ENCODE measurements at regions not wholly inside any gene's neighbourhood (a gene's known extent, or its start where the extent isn't known, plus 50 kb on each side); places are given as distances from the start of the nearest gene placed in this dataset.

GRCh38 chr2:122507261-122507660, 751.8 kb downstream of the TSN start:
- no peak for TF ChIP-seq TAF1 (IDR thresholded peaks at IDR 0.05; ENCODE audit: borderline replicate concordance, low read depth, low read length)
- no peak for TF ChIP-seq POLR2AphosphoS5 (IDR thresholded peaks at IDR 0.05; ENCODE audit: low read depth, low read length)
- no peak for TF ChIP-seq POLR2A (IDR thresholded peaks at IDR 0.05; ENCODE audit: low read depth, low read length)
- DNase-seq (ENCODE audit: insufficient read length) (no peak), FAIRE-seq (no peak)

GRCh38 chr2:122512091-122512490, 756.6 kb downstream of the TSN start:
- DNase-seq (ENCODE audit: insufficient read length) (no peak), FAIRE-seq (no peak)
- TF ChIP-seq TAF1 (IDR thresholded peaks at IDR 0.05; ENCODE audit: borderline replicate concordance, low read depth, low read length) = no peak
- TF ChIP-seq POLR2AphosphoS5 (IDR thresholded peaks at IDR 0.05; ENCODE audit: low read depth, low read length) = no peak
- no peak for TF ChIP-seq POLR2A (IDR thresholded peaks at IDR 0.05; ENCODE audit: low read depth, low read length)

- FAIRE-seq (no peak), DNase-seq (ENCODE audit: insufficient read length) (no peak)
- TF ChIP-seq POLR2AphosphoS5 (IDR thresholded peaks at IDR 0.05; ENCODE audit: low read depth, low read length) = no peak
- no peak for TF ChIP-seq POLR2A (IDR thresholded peaks at IDR 0.05; ENCODE audit: low read depth, low read length)
- TF ChIP-seq TAF1 (IDR thresholded peaks at IDR 0.05; ENCODE audit: borderline replicate concordance, low read depth, low read length) = no peak
Observed at GRCh38 chr2:122514451-122514996, 759.1 kb downstream of the TSN start.

DNA sequence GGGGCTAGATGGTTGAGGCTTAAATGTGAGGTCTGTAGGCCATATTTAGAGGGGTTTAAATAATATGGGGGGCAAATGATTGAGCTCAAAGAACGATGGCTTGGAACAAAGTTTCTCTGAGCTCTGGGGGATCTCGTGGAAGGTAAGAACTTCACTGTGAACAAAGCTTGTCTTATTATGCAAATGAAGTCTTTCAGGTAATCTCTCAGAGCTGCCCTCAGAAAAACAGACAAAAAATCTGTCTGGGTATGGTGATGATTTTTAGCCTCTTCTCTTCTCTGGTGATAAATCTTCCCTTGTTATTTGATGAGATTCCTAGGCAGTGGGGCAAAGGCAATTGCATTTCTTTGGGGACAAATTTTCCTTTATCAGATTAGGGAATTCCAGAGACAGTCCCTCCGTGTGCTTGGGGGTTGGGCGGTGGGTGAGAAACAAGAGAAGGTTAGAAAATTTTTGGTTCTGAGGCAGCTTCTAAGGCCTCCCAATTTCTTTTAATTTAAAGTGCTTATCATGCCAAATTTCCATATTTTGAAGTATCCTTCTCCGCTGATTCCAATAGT, 760.4 kb downstream of the TSN start:
- DNase-seq (ENCODE audit: insufficient read length) (no peak), FAIRE-seq (no peak)
- TF ChIP-seq POLR2AphosphoS5 (IDR thresholded peaks at IDR 0.05; ENCODE audit: low read depth, low read length) (no peak), TAF1 (IDR thresholded peaks at IDR 0.05; ENCODE audit: borderline replicate concordance, low read depth, low read length) (no peak), POLR2A (IDR thresholded peaks at IDR 0.05; ENCODE audit: low read depth, low read length) (no peak)

GRCh38 chr2:122516775-122517174, 761.3 kb downstream of the TSN start:
- no peak for TF ChIP-seq POLR2AphosphoS5 (IDR thresholded peaks at IDR 0.05; ENCODE audit: low read depth, low read length)
- no peak for TF ChIP-seq POLR2A (IDR thresholded peaks at IDR 0.05; ENCODE audit: low read depth, low read length)
- TF ChIP-seq TAF1 (IDR thresholded peaks at IDR 0.05; ENCODE audit: borderline replicate concordance, low read depth, low read length) = no peak
- no peak for DNase-seq (ENCODE audit: insufficient read length)
- FAIRE-seq = peak; percentile 44

- no peak for TF ChIP-seq POLR2A (IDR thresholded peaks at IDR 0.05; ENCODE audit: low read depth, low read length)
- no peak for TF ChIP-seq TAF1 (IDR thresholded peaks at IDR 0.05; ENCODE audit: borderline replicate concordance, low read depth, low read length)
- TF ChIP-seq POLR2AphosphoS5 (IDR thresholded peaks at IDR 0.05; ENCODE audit: low read depth, low read length) = no peak
- DNase-seq (ENCODE audit: insufficient read length) = no peak
- FAIRE-seq = peak; percentile 36
Observed at GRCh38 chr2:122519366-122519765, 763.9 kb downstream of the TSN start.

DNA sequence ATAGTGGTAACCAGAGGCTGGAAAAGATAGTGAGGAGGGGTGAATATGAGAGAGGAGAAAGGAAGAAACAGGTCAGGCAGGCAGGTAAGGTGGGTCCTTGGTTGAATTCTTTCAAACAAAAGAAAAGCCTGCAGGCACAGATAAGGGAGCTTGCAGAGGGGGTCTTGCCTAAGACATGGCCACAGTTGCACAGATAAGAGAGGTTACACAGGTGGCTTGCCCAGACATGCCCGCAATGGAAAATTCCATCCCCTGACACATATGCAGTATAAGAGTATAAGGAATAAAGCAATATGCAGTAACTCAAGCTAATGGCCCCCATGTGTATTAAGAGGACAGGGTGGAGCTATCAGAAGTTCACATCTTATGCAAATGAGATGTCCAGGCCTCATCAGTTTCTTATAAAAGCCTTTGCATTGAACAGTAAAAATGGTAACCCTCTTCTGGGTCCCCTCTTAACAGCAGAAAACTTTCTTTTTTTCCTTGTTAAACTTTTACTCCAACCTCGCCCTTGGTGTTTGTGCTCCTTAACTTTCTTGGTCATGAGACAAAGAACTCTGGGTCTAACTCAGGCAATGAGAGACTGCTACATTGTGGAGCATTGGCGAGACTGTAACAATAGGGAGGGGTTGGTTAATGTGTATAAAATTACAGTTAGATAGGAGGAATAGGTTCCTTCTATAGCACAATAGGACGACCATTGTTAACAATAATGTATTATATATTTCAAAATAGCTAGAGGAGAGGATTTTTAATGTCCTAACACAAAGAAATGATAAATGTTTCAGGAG, 764.6 kb downstream of the TSN start:
- TF ChIP-seq TAF1 (IDR thresholded peaks at IDR 0.05; ENCODE audit: borderline replicate concordance, low read depth, low read length) (no peak), POLR2AphosphoS5 (IDR thresholded peaks at IDR 0.05; ENCODE audit: low read depth, low read length) (no peak), POLR2A (IDR thresholded peaks at IDR 0.05; ENCODE audit: low read depth, low read length) (no peak)
- FAIRE-seq = no peak
- no peak for DNase-seq (ENCODE audit: insufficient read length)

DNA sequence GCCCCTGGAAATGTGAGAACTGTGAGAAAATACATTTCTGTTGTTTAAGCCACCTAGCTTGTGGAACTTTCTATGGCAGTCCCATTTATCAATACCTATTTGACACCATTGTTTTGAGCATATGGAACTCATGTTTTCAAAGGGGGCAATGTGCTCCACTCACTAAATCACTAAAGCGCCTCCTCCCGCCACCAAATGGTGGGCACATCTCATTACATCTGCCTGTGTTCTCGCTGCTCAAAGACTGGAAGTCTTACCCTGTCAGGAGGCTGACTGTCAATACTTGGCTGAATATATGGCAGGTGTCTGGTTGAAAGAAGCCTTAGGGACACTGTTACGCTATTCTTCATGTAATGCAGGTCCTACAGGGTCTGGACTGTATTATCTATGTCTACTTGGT, 767.7 kb downstream of the TSN start:
- FAIRE-seq (peak; percentile 9), DNase-seq (ENCODE audit: insufficient read length) (no peak)
- TF ChIP-seq TAF1 (IDR thresholded peaks at IDR 0.05; ENCODE audit: borderline replicate concordance, low read depth, low read length) = no peak
- no peak for TF ChIP-seq POLR2AphosphoS5 (IDR thresholded peaks at IDR 0.05; ENCODE audit: low read depth, low read length)
- TF ChIP-seq POLR2A (IDR thresholded peaks at IDR 0.05; ENCODE audit: low read depth, low read length) = no peak

- no peak for FAIRE-seq
- TF ChIP-seq POLR2AphosphoS5 (IDR thresholded peaks at IDR 0.05; ENCODE audit: low read depth, low read length) (no peak), TAF1 (IDR thresholded peaks at IDR 0.05; ENCODE audit: borderline replicate concordance, low read depth, low read length) (no peak), POLR2A (IDR thresholded peaks at IDR 0.05; ENCODE audit: low read depth, low read length) (no peak)
Observed at GRCh38 chr2:122523981-122524380, 768.5 kb downstream of the TSN start.

DNA sequence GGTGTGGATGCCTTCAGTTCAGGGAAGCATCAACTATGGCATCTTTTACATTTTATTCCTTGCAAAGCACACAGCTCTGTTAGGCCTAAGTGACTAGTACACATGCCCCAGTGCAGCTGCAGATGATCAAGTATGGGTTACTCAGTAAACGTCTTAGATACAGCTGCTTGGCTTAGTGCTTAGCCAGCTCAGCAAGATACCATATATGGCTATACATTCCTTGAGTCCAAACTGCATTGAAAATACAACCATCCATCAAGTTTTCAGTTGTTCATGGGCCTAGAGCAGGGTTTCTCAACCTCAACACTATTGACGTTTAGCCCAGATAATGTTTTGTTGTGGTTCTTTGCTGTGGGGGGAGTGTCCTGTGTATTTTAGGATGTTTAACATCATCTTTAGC, 769.9 kb downstream of the TSN start:
- FAIRE-seq = no peak
- DNase-seq (ENCODE audit: insufficient read length) = no peak
- no peak for TF ChIP-seq POLR2A (IDR thresholded peaks at IDR 0.05; ENCODE audit: low read depth, low read length)
- no peak for TF ChIP-seq TAF1 (IDR thresholded peaks at IDR 0.05; ENCODE audit: borderline replicate concordance, low read depth, low read length)
- TF ChIP-seq POLR2AphosphoS5 (IDR thresholded peaks at IDR 0.05; ENCODE audit: low read depth, low read length) = no peak

More at GRCh38 chr2:122523981-122524380, 768.5 kb downstream of the TSN start:
- DNase-seq (ENCODE audit: insufficient read length) = no peak

DNA sequence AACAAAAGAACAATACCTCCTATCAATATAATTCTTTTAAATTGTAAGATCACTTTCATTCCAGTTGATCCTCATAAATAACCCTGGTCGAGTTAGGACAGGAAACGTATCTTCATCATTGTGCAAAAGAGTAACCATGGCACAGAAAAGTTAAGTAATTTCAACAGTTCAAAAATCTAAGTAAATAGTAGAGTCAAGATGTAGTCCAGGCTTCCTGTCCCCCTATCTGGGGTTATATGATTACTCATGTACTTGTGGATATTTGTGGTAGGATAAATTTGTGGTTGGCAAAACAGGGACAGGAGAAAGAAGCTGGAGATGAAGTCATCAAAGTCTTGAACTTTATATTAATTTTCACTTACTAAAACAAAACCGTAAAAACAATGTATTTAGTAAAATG, 772.6 kb downstream of the TSN start:
- FAIRE-seq = no peak
- no peak for DNase-seq (ENCODE audit: insufficient read length)
- TF ChIP-seq POLR2AphosphoS5 (IDR thresholded peaks at IDR 0.05; ENCODE audit: low read depth, low read length) (no peak), POLR2A (IDR thresholded peaks at IDR 0.05; ENCODE audit: low read depth, low read length) (no peak), TAF1 (IDR thresholded peaks at IDR 0.05; ENCODE audit: borderline replicate concordance, low read depth, low read length) (no peak)
